ENCODE measurements at regions not wholly inside any gene's neighbourhood (a gene's known extent, or its start where the extent isn't known, plus 50 kb on each side); places are given as distances from the start of the nearest gene placed in this dataset.

DNA sequence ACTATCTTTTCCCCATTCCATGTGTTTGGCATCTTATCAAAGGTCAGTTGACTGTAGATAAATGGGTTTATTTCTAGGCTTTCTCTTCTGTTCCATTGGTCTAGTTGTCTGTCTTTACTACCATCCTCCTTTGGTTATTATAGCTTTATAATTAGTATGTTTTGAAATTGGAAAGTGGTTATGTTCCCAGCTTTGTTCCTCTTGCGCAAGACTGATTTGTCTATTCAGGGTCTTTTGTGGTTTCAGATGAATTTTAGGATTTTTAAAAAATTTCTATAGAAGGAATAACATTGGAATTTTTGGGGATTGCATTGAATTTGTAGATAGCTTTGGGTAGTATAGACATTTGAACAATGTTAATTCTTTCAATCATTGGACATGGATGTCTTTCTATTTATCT lies 77.0 kb upstream of the NBPF4 start:
- TF ChIP-seq POLR2A (IDR thresholded peaks at IDR 0.05) = no peak
- TF ChIP-seq, protein P1, sequence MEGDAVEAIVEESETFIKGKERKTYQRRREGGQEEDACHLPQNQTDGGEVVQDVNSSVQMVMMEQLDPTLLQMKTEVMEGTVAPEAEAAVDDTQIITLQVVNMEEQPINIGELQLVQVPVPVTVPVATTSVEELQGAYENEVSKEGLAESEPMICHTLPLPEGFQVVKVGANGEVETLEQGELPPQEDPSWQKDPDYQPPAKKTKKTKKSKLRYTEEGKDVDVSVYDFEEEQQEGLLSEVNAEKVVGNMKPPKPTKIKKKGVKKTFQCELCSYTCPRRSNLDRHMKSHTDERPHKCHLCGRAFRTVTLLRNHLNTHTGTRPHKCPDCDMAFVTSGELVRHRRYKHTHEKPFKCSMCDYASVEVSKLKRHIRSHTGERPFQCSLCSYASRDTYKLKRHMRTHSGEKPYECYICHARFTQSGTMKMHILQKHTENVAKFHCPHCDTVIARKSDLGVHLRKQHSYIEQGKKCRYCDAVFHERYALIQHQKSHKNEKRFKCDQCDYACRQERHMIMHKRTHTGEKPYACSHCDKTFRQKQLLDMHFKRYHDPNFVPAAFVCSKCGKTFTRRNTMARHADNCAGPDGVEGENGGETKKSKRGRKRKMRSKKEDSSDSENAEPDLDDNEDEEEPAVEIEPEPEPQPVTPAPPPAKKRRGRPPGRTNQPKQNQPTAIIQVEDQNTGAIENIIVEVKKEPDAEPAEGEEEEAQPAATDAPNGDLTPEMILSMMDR (IDR thresholded peaks at IDR 0.05) = no peak
